ENCODE measurements at regions not wholly inside any gene's neighbourhood (a gene's known extent, or its start where the extent isn't known, plus 50 kb on each side); places are given as distances from the start of the nearest gene placed in this dataset.

DNA sequence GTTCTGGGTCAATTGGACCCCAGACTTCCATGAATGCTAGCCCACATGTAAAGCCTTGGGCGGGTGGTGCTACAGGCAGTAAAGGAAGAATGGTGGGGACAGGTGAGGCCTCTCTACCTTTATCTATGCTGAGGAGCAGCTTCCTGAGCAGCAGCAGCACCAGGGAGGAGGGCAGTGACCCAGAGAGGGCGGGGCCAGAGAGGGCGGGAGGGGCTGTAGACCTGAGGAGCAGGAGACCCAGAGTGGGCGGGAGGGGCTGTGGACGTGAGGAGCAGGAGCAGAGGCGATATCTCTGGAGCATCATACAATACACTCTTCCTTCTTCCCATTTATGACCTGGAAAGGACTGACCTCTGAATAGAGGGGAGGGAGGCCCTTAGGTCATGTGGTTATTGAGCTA is 165.9 kb downstream of the MTRR start:
- H3K36me3 Mint-ChIP-seq: peaks cover 3% of the 10 kb centered on the region; the same call in 1 of the 2 replicates
- no peak overlapping the region for H3K4me3 Mint-ChIP-seq
- CTCF ChIA-PET: no interaction called here
- no peaks in the 10 kb centered on the region for H3K27me3 Mint-ChIP-seq (ENCODE audit: low read depth)
- TF ChIP-seq, protein P1, sequence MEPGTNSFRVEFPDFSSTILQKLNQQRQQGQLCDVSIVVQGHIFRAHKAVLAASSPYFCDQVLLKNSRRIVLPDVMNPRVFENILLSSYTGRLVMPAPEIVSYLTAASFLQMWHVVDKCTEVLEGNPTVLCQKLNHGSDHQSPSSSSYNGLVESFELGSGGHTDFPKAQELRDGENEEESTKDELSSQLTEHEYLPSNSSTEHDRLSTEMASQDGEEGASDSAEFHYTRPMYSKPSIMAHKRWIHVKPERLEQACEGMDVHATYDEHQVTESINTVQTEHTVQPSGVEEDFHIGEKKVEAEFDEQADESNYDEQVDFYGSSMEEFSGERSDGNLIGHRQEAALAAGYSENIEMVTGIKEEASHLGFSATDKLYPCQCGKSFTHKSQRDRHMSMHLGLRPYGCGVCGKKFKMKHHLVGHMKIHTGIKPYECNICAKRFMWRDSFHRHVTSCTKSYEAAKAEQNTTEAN (CRISPR knock-in tag; IDR thresholded peaks at IDR 0.05): no peak
- TF ChIP-seq, protein P2, sequence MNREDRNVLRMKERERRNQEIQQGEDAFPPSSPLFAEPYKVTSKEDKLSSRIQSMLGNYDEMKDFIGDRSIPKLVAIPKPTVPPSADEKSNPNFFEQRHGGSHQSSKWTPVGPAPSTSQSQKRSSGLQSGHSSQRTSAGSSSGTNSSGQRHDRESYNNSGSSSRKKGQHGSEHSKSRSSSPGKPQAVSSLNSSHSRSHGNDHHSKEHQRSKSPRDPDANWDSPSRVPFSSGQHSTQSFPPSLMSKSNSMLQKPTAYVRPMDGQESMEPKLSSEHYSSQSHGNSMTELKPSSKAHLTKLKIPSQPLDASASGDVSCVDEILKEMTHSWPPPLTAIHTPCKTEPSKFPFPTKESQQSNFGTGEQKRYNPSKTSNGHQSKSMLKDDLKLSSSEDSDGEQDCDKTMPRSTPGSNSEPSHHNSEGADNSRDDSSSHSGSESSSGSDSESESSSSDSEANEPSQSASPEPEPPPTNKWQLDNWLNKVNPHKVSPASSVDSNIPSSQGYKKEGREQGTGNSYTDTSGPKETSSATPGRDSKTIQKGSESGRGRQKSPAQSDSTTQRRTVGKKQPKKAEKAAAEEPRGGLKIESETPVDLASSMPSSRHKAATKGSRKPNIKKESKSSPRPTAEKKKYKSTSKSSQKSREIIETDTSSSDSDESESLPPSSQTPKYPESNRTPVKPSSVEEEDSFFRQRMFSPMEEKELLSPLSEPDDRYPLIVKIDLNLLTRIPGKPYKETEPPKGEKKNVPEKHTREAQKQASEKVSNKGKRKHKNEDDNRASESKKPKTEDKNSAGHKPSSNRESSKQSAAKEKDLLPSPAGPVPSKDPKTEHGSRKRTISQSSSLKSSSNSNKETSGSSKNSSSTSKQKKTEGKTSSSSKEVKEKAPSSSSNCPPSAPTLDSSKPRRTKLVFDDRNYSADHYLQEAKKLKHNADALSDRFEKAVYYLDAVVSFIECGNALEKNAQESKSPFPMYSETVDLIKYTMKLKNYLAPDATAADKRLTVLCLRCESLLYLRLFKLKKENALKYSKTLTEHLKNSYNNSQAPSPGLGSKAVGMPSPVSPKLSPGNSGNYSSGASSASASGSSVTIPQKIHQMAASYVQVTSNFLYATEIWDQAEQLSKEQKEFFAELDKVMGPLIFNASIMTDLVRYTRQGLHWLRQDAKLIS (CRISPR knock-in tag; IDR thresholded peaks at IDR 0.05; ENCODE audit: borderline replicate concordance): no peak
- TF ChIP-seq, protein P3, sequence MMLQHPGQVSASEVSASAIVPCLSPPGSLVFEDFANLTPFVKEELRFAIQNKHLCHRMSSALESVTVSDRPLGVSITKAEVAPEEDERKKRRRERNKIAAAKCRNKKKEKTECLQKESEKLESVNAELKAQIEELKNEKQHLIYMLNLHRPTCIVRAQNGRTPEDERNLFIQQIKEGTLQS (CRISPR knock-in tag; conservative IDR thresholded peaks at IDR 0.05): no peak
- TF ChIP-seq MYBL2 (CRISPR knock-in tag; IDR thresholded peaks at IDR 0.05) (no peak), ELF4 (CRISPR knock-in tag; IDR thresholded peaks at IDR 0.05; ENCODE audit: low read depth) (no peak), ZNF263 (CRISPR knock-in tag; IDR thresholded peaks at IDR 0.05; ENCODE audit: low read depth) (no peak), JAZF1 (CRISPR knock-in tag; IDR thresholded peaks at IDR 0.05) (no peak), CBFB (CRISPR knock-in tag; IDR thresholded peaks at IDR 0.05; ENCODE audit: low read depth) (no peak)
- TF ChIP-seq, protein P4, sequence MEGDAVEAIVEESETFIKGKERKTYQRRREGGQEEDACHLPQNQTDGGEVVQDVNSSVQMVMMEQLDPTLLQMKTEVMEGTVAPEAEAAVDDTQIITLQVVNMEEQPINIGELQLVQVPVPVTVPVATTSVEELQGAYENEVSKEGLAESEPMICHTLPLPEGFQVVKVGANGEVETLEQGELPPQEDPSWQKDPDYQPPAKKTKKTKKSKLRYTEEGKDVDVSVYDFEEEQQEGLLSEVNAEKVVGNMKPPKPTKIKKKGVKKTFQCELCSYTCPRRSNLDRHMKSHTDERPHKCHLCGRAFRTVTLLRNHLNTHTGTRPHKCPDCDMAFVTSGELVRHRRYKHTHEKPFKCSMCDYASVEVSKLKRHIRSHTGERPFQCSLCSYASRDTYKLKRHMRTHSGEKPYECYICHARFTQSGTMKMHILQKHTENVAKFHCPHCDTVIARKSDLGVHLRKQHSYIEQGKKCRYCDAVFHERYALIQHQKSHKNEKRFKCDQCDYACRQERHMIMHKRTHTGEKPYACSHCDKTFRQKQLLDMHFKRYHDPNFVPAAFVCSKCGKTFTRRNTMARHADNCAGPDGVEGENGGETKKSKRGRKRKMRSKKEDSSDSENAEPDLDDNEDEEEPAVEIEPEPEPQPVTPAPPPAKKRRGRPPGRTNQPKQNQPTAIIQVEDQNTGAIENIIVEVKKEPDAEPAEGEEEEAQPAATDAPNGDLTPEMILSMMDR (IDR thresholded peaks at IDR 0.05): no peak
- TF ChIP-seq, protein P5, sequence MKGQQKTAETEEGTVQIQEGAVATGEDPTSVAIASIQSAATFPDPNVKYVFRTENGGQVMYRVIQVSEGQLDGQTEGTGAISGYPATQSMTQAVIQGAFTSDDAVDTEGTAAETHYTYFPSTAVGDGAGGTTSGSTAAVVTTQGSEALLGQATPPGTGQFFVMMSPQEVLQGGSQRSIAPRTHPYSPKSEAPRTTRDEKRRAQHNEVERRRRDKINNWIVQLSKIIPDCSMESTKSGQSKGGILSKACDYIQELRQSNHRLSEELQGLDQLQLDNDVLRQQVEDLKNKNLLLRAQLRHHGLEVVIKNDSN (CRISPR knock-in tag; IDR thresholded peaks at IDR 0.05): no peak
- TF ChIP-seq, protein P6, sequence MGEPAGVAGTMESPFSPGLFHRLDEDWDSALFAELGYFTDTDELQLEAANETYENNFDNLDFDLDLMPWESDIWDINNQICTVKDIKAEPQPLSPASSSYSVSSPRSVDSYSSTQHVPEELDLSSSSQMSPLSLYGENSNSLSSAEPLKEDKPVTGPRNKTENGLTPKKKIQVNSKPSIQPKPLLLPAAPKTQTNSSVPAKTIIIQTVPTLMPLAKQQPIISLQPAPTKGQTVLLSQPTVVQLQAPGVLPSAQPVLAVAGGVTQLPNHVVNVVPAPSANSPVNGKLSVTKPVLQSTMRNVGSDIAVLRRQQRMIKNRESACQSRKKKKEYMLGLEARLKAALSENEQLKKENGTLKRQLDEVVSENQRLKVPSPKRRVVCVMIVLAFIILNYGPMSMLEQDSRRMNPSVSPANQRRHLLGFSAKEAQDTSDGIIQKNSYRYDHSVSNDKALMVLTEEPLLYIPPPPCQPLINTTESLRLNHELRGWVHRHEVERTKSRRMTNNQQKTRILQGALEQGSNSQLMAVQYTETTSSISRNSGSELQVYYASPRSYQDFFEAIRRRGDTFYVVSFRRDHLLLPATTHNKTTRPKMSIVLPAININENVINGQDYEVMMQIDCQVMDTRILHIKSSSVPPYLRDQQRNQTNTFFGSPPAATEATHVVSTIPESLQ (CRISPR knock-in tag; IDR thresholded peaks at IDR 0.05): no peak
- TF ChIP-seq, protein P7, sequence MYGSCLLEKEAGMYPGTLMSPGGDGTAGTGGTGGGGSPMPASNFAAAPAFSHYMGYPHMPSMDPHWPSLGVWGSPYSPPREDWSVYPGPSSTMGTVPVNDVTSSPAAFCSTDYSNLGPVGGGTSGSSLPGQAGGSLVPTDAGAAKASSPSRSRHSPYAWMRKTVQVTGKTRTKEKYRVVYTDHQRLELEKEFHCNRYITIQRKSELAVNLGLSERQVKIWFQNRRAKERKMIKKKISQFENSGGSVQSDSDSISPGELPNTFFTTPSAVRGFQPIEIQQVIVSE (CRISPR knock-in tag; IDR thresholded peaks at IDR 0.05; ENCODE audit: borderline replicate concordance): no peak
- TF ChIP-seq, protein P8, sequence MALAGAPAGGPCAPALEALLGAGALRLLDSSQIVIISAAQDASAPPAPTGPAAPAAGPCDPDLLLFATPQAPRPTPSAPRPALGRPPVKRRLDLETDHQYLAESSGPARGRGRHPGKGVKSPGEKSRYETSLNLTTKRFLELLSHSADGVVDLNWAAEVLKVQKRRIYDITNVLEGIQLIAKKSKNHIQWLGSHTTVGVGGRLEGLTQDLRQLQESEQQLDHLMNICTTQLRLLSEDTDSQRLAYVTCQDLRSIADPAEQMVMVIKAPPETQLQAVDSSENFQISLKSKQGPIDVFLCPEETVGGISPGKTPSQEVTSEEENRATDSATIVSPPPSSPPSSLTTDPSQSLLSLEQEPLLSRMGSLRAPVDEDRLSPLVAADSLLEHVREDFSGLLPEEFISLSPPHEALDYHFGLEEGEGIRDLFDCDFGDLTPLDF (CRISPR knock-in tag; IDR thresholded peaks at IDR 0.05): no peak
- POLR2A ChIA-PET: no interaction called here
- ATAC-seq (peak; percentile 99), DNase-seq (ENCODE audit: low spot score) (peak; percentile 60)
- no peak overlapping the region for H3K27ac Mint-ChIP-seq
- peaks cover 4% of the 10 kb centered on the region; the same call in 1 of the 2 replicates for H3K4me1 Mint-ChIP-seq
- peaks cover 21% of the 10 kb centered on the region for H3K9me3 Mint-ChIP-seq
